SH-SY5Y (cell line): ENCODE measurements at regions not wholly inside any gene's neighbourhood (a gene's known extent, or its start where the extent isn't known, plus 50 kb on each side); places are given as distances from the start of the nearest gene placed in this dataset.

Experiments used
- GATA2 ChIP-seq: IDR thresholded peaks from 2 replicates; pipeline ENCODE4 v1.6.1; 2011; ENCODE audit warnings: mild to moderate bottlenecking, low read depth, low read length
- GATA3 ChIP-seq: IDR thresholded peaks from 2 replicates; pipeline ENCODE4 v1.6.1; 2011; ENCODE audit warnings: low read depth, mild to moderate bottlenecking, low read length, moderate library complexity

- TF ChIP-seq GATA2 (no peak), GATA3 (no peak)
Measured at GRCh38 chr1:177443003-177443402, 272.2 kb downstream of the BRINP2 start.
